SK-N-SH (cell line): ENCODE measurements at regions not wholly inside any gene's neighbourhood (a gene's known extent, or its start where the extent isn't known, plus 50 kb on each side); places are given as distances from the start of the nearest gene placed in this dataset.

Source experiments
- CTCF ChIA-PET: fragments of 300-600, 350-600 bp; formaldehyde crosslinking; extraction: SDS; loops from one replicate; lab custom pipeline; 2021; lab: Yijun Ruan, JAX
- POLR2A ChIA-PET: fragments of 350-600 bp; sonication (Branson Sonifier 250); formaldehyde crosslinking; extraction: SDS; loops from one replicate; lab custom pipeline; 2020; ENCODE audit warnings: antibody characterized with exemption, inconsistent platforms; lab: Yijun Ruan, JAX
- DNase-seq: peaks from one replicate; pipeline ENCODE4 v3.0.0; 2012
- H2AFZ ChIP-seq: fragments of 200-600 bp; sonication (generic); 2 replicates; pipeline ENCODE4 v1.8.1; 2016; ENCODE audit warnings: antibody characterized with exemption, mild to moderate bottlenecking, low read depth
- H3F3A ChIP-seq: fragments of 200-600 bp; sonication (generic); replicated peaks from 2 replicates; pipeline ENCODE3; 2016; ENCODE audit warnings: antibody characterized with exemption, mild to moderate bottlenecking; ENCODE audit not compliant: insufficient read depth
- H3K27ac ChIP-seq, 2 experiments: fragments of 200-500 bp in 1 of 2; fragments of 200-600 bp in 1 of 2; sonication (Bioruptor generic) in 1 of 2; sonication (generic), shearing (Covaris generic) in 1 of 2; 2 replicates each; pipeline versions ENCODE4 v1.5.1 to v1.6.1; 2014 to 2016; ENCODE audit warnings: low read depth in 2 of 2, inconsistent platforms in 1 of 2, low read length in 1 of 2, mild to moderate bottlenecking in 1 of 2, mixed read lengths in 1 of 2
- H3K27me3 ChIP-seq: fragments of 200-600 bp; sonication (generic), shearing (Covaris generic); 2 replicates; pipeline ENCODE4 v1.6.1; 2016; ENCODE audit warnings: mixed run types; ENCODE audit not compliant: insufficient read depth
- H3K36me3 ChIP-seq, 2 experiments: fragments of 200-500 bp in 1 of 2; fragments of 200-600 bp in 1 of 2; sonication (Bioruptor generic) in 1 of 2; sonication (generic) in 1 of 2; replicated peaks in 1 of 2; 2 replicates each; pipeline versions ENCODE3 to v1.5.1; 2014 to 2016; ENCODE audit warnings: low read length in 1 of 2, mild to moderate bottlenecking in 1 of 2; ENCODE audit not compliant: insufficient read depth in 2 of 2, control insufficient read depth in 1 of 2
- H3K4me1 ChIP-seq, 2 experiments: fragments of 200-500 bp in 1 of 2; fragments of 200-600 bp in 1 of 2; sonication (Bioruptor generic) in 1 of 2; sonication (generic), shearing (Covaris generic) in 1 of 2; 2 replicates each; pipeline versions ENCODE4 v1.5.1 to v1.6.1; 2014 to 2016; ENCODE audit warnings: low read depth in 1 of 2, low read length in 1 of 2, mixed run types in 1 of 2; ENCODE audit not compliant: insufficient read depth in 2 of 2, control insufficient read depth in 1 of 2
- H3K4me2 ChIP-seq: fragments of 200-600 bp; sonication (generic), shearing (Covaris generic); 2 replicates; pipeline ENCODE4 v1.6.1; 2017; ENCODE audit warnings: mixed run types
- H3K4me3 ChIP-seq, 2 experiments: fragments of 200-500 bp in 1 of 2; fragments of 200-600 bp in 1 of 2; sonication (Bioruptor generic) in 1 of 2; sonication (generic), shearing (Covaris generic) in 1 of 2; 2 replicates each; pipeline versions ENCODE4 v1.5.1 to v1.8.1; 2014 to 2016; ENCODE audit warnings: low read depth in 2 of 2, inconsistent platforms in 1 of 2, low read length in 1 of 2, mild to moderate bottlenecking in 1 of 2, mixed read lengths in 1 of 2, moderate library complexity in 1 of 2
- H3K79me2 ChIP-seq: fragments of 200-600 bp; sonication (generic); 2 replicates; pipeline ENCODE4 v1.8.1; 2017; ENCODE audit warnings: mild to moderate bottlenecking; ENCODE audit not compliant: insufficient read depth
- H3K9ac ChIP-seq: fragments of 200-600 bp; sonication (generic); 2 replicates; pipeline ENCODE4 v1.6.1; 2017; ENCODE audit warnings: mixed run types
- H3K9me2 ChIP-seq: fragments of 200-600 bp; sonication (generic); 2 replicates; pipeline ENCODE4 v1.6.1; 2017; ENCODE audit warnings: mixed run types
- H3K9me3 ChIP-seq: fragments of 200-600 bp; sonication (generic); 2 replicates; pipeline ENCODE4 v1.6.1; 2017; ENCODE audit warnings: mixed run types, mild to moderate bottlenecking, moderate library complexity
- H4K20me1 ChIP-seq: fragments of 200-600 bp; sonication (generic); 2 replicates; pipeline ENCODE4 v1.6.1; 2017; ENCODE audit warnings: mild to moderate bottlenecking, mixed run types; ENCODE audit not compliant: insufficient read depth
- ELF1 ChIP-seq: IDR thresholded peaks from 2 replicates; pipeline ENCODE4 v1.4.0; 2012
- EZH2phosphoT487 ChIP-seq: fragments of 200-600 bp; sonication (generic); IDR thresholded peaks from 2 replicates; pipeline ENCODE4 v1.6.1; 2017; ENCODE audit warnings: low read depth, mixed run types, mild to moderate bottlenecking, antibody characterized with exemption, moderate library complexity, borderline replicate concordance
- FOSL2 ChIP-seq: IDR thresholded peaks from 2 replicates; pipeline ENCODE4 v1.4.0; 2012; ENCODE audit warnings: low read depth, mild to moderate bottlenecking, moderate library complexity, borderline replicate concordance
- FOXM1 ChIP-seq: IDR thresholded peaks from 2 replicates; pipeline ENCODE4 v1.4.0; 2012; ENCODE audit warnings: low read depth, mild to moderate bottlenecking
- GABPA ChIP-seq: IDR thresholded peaks from 2 replicates; pipeline ENCODE4 v1.4.0; 2012; ENCODE audit warnings: low read depth, mild to moderate bottlenecking
- MAX ChIP-seq: IDR thresholded peaks from 2 replicates; pipeline ENCODE4 v1.4.0; 2012; ENCODE audit warnings: low read depth
- MEF2A ChIP-seq: IDR thresholded peaks from 2 replicates; pipeline ENCODE4 v1.4.0; 2012; ENCODE audit warnings: low read depth, borderline replicate concordance
- NFIC ChIP-seq: IDR thresholded peaks from 2 replicates; pipeline ENCODE4 v1.4.0; 2012; ENCODE audit warnings: borderline replicate concordance
- NRF1 ChIP-seq: IDR thresholded peaks from 2 replicates; pipeline ENCODE4 v1.6.1; 2012; ENCODE audit warnings: low read depth, mild to moderate bottlenecking, low read length
- POLR2AphosphoS5 ChIP-seq: IDR thresholded peaks from 2 replicates; pipeline ENCODE4 v1.6.1; 2012; ENCODE audit warnings: low read depth, low read length
- RAD21 ChIP-seq: IDR thresholded peaks from 2 replicates; pipeline ENCODE4 v1.6.1; 2012; ENCODE audit warnings: mild to moderate bottlenecking, low read length
- RCOR1 ChIP-seq: fragments of 150-350 bp; IDR thresholded peaks from 2 replicates; pipeline ENCODE4 v1.6.1; 2017; ENCODE audit warnings: antibody characterized with exemption, low read length
- RFX5 ChIP-seq: IDR thresholded peaks from 2 replicates; pipeline ENCODE4 v1.6.1; 2012; ENCODE audit warnings: mild to moderate bottlenecking, improper control_type of control experiment, low read length
- RXRA ChIP-seq: IDR thresholded peaks from 2 replicates; pipeline ENCODE4 v1.4.0; 2012; ENCODE audit warnings: low read depth, mild to moderate bottlenecking, borderline replicate concordance
- SIN3A ChIP-seq: IDR thresholded peaks from 2 replicates; pipeline ENCODE4 v1.6.1; 2012; ENCODE audit warnings: low read depth, mild to moderate bottlenecking, low read length, moderate library complexity, borderline replicate concordance
- TAF1 ChIP-seq: IDR thresholded peaks from 2 replicates; pipeline ENCODE4 v1.6.1; 2012; ENCODE audit warnings: low read depth, mild to moderate bottlenecking, low read length, moderate library complexity, borderline replicate concordance
- TCF12 ChIP-seq: IDR thresholded peaks from 2 replicates; pipeline ENCODE4 v1.4.0; 2012
- TEAD4 ChIP-seq: IDR thresholded peaks from 2 replicates; pipeline ENCODE4 v1.4.0; 2012; ENCODE audit warnings: mild to moderate bottlenecking, borderline replicate concordance; ENCODE audit not compliant: insufficient read depth
- USF1 ChIP-seq: IDR thresholded peaks from 2 replicates; pipeline ENCODE4 v1.4.0; 2012; ENCODE audit warnings: low read depth, borderline replicate concordance
- YY1 ChIP-seq: IDR thresholded peaks from 2 replicates; pipeline ENCODE4 v1.4.0; 2012; ENCODE audit warnings: low read depth, mild to moderate bottlenecking
- WGBS: methylation state at CpG from one replicate; pipeline ENCODE4 v1.1.6; 2017; ENCODE audit warnings: low lambda C conversion rate; 5-methylcytosine and 5-hydroxymethylcytosine counted together
- TF ChIP-seq, protein P1 (sequence below): fragments of 200-600 bp; sonication (generic); IDR thresholded peaks from 2 replicates; pipeline ENCODE4 v1.6.1; 2017; ENCODE audit warnings: antibody characterized with exemption, mild to moderate bottlenecking, moderate library complexity
- TF ChIP-seq, protein P2 (sequence below): fragments of 150-350 bp; IDR thresholded peaks from 2 replicates; pipeline ENCODE4 v1.6.1; 2017; ENCODE audit warnings: antibody characterized with exemption, low read length, low read depth, borderline replicate concordance
- TF ChIP-seq, protein P3 (sequence below): IDR thresholded peaks from 2 replicates; pipeline ENCODE4 v1.6.1; 2012; ENCODE audit warnings: mild to moderate bottlenecking, low read depth, low read length, moderate library complexity

DNA sequence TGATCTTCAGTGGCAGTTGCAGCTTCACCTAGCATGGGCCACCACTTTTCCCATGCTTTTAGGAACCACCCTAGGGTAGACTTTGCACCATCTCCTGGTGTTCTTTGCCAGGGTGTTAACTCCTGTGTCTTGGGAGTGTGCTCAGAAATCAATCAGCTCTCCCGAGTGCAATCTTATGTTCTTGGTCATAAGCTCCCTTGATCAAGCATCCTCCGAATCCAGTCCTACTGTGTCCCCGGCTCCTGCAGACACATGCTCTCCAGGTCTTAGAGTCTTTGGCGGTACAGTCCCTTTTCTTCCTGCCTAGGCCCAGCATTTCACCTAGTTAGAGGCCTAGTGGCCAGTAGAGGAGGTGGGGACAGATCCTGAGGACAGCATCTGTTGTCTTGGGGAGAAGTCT, 74.7 kb upstream of the SYN2 start:
- no peak overlapping the region for H3K27ac ChIP-seq
- no peak overlapping the region for H3K4me3 ChIP-seq
- H3F3A ChIP-seq, result no peaks in the 10 kb centered on the region
- 51% methylated on average over 4 of the region's 4 CpGs for WGBS
- H3K79me2 ChIP-seq, result no peaks in the 10 kb centered on the region
- H3K9ac ChIP-seq, result no peak overlapping the region
- POLR2A ChIA-PET, result no interaction called here
- no peak overlapping the region for H3K4me2 ChIP-seq
- CTCF ChIA-PET, result no interaction called here
- H4K20me1 ChIP-seq, result no peaks in the 10 kb centered on the region
- H3K4me1 ChIP-seq, result no peaks in the 10 kb centered on the region; a peak in 1 of 4 replicates
- no peak overlapping the region for H2AFZ ChIP-seq
- TF ChIP-seq RCOR1 (no peak), POLR2AphosphoS5 (no peak), GABPA (no peak), MEF2A (no peak), NFIC (no peak), TCF12 (no peak), FOXM1 (no peak), MAX (no peak), ELF1 (no peak), YY1 (no peak), EZH2phosphoT487 (no peak), RFX5 (no peak), TEAD4 (no peak), USF1 (no peak)
- TF ChIP-seq, protein P1, sequence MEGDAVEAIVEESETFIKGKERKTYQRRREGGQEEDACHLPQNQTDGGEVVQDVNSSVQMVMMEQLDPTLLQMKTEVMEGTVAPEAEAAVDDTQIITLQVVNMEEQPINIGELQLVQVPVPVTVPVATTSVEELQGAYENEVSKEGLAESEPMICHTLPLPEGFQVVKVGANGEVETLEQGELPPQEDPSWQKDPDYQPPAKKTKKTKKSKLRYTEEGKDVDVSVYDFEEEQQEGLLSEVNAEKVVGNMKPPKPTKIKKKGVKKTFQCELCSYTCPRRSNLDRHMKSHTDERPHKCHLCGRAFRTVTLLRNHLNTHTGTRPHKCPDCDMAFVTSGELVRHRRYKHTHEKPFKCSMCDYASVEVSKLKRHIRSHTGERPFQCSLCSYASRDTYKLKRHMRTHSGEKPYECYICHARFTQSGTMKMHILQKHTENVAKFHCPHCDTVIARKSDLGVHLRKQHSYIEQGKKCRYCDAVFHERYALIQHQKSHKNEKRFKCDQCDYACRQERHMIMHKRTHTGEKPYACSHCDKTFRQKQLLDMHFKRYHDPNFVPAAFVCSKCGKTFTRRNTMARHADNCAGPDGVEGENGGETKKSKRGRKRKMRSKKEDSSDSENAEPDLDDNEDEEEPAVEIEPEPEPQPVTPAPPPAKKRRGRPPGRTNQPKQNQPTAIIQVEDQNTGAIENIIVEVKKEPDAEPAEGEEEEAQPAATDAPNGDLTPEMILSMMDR, result no peak
- TF ChIP-seq, protein P2, sequence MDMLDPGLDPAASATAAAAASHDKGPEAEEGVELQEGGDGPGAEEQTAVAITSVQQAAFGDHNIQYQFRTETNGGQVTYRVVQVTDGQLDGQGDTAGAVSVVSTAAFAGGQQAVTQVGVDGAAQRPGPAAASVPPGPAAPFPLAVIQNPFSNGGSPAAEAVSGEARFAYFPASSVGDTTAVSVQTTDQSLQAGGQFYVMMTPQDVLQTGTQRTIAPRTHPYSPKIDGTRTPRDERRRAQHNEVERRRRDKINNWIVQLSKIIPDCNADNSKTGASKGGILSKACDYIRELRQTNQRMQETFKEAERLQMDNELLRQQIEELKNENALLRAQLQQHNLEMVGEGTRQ, result no peak
- TF ChIP-seq, all 33 proteins: peak for 0
- no peak for DNase-seq
- Histone ChIP-seq H3K36me3 (no peaks in the 10 kb centered on the region), H3K9me2 (no peaks in the 10 kb centered on the region), H3K27me3 (no peaks in the 10 kb centered on the region), H3K9me3 (no peaks in the 10 kb centered on the region)

DNA sequence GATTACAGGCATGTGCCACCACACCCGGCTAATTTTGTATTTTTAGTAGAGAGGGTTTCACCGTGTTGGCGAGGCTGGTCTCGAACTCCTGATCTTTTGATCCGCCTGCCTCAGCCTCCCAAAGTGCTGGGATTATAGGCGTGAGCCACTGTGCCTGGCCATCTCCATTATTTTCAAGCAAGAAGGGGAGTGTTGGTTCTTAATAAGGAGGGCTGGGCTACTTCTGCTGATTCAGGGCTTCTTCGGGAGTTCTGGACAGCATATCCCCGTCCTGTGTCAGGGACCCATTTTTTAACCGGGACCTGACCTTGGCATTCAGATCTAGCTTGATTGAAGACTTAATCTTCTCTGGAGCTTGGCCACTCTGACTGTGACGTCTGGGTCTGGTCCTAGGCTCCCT, 74.1 kb upstream of the SYN2 start:
- H2AFZ ChIP-seq, result no peak overlapping the region
- TF ChIP-seq, protein P3, sequence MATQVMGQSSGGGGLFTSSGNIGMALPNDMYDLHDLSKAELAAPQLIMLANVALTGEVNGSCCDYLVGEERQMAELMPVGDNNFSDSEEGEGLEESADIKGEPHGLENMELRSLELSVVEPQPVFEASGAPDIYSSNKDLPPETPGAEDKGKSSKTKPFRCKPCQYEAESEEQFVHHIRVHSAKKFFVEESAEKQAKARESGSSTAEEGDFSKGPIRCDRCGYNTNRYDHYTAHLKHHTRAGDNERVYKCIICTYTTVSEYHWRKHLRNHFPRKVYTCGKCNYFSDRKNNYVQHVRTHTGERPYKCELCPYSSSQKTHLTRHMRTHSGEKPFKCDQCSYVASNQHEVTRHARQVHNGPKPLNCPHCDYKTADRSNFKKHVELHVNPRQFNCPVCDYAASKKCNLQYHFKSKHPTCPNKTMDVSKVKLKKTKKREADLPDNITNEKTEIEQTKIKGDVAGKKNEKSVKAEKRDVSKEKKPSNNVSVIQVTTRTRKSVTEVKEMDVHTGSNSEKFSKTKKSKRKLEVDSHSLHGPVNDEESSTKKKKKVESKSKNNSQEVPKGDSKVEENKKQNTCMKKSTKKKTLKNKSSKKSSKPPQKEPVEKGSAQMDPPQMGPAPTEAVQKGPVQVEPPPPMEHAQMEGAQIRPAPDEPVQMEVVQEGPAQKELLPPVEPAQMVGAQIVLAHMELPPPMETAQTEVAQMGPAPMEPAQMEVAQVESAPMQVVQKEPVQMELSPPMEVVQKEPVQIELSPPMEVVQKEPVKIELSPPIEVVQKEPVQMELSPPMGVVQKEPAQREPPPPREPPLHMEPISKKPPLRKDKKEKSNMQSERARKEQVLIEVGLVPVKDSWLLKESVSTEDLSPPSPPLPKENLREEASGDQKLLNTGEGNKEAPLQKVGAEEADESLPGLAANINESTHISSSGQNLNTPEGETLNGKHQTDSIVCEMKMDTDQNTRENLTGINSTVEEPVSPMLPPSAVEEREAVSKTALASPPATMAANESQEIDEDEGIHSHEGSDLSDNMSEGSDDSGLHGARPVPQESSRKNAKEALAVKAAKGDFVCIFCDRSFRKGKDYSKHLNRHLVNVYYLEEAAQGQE, result no peak
- TF ChIP-seq USF1 (no peak), SIN3A (no peak), YY1 (no peak), RXRA (no peak), TAF1 (no peak), FOSL2 (no peak), NRF1 (no peak), RAD21 (no peak)
- TF ChIP-seq, all 33 proteins: peak for 0
- 35% methylated on average over 6 of the region's 10 CpGs for WGBS
- no peaks in the 10 kb centered on the region for H3K9me2 ChIP-seq
- H3K4me3 ChIP-seq, result no peak overlapping the region
- no peaks in the 10 kb centered on the region for H3K36me3 ChIP-seq
- no peak overlapping the region for H3K4me2 ChIP-seq
- ChIA-PET POLR2A (no interaction called here), CTCF (no interaction called here)
- H3K4me1 ChIP-seq, result no peaks in the 10 kb centered on the region; a peak in 1 of 4 replicates
- no peaks in the 10 kb centered on the region for H3K27me3 ChIP-seq
- no peaks in the 10 kb centered on the region for H3K79me2 ChIP-seq
- H3K9me3 ChIP-seq, result no peaks in the 10 kb centered on the region
- H3F3A ChIP-seq, result no peaks in the 10 kb centered on the region
- no peak overlapping the region for H3K27ac ChIP-seq
- no peaks in the 10 kb centered on the region for H4K20me1 ChIP-seq
- no peak for DNase-seq
- H3K9ac ChIP-seq, result no peak overlapping the region
